ENCODE measurements at regions not wholly inside any gene's neighbourhood (a gene's known extent, or its start where the extent isn't known, plus 50 kb on each side); places are given as distances from the start of the nearest gene placed in this dataset.
"Not testable (repeated sequence)": the region's sequence is repeated elsewhere in the genome, so short reads cannot be mapped to it uniquely, and the experiment has no call there.

- no peak for DNase-seq
These were observed 204.8 kb upstream of the GALNT2 start for GRCh38 chr1:229862017-229862774.

GRCh38 chr1:229863651-229864545 lies 203.1 kb upstream of the GALNT2 start:
- DNase-seq, result no peak

DNA sequence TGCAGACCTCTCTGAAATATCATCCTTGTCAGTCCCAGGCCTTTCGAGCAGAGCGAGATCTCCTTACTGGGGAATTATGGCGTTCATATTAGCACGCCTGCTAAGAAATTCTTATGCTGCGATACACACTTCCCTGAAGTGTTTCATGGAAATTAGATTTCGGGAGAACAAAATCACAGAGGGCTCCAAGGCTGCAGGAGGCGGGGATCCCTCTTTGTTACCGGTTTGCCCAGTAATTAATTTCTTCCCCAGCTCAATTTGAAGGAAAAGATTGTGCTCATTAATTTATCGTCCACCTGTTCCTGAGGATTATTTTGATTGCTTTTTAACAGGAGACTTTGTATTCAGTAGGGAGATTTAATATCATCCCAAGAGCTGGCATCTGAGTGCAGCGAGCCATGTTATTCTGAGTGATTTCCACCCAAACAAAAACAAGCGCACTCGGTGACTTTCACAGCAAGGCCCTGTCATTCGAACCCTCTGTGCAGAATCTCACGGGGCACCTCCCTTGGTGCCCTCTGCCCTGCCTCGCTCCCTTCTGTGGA lies 202.3 kb upstream of the GALNT2 start:
- DNase-seq, result no peak

DNA sequence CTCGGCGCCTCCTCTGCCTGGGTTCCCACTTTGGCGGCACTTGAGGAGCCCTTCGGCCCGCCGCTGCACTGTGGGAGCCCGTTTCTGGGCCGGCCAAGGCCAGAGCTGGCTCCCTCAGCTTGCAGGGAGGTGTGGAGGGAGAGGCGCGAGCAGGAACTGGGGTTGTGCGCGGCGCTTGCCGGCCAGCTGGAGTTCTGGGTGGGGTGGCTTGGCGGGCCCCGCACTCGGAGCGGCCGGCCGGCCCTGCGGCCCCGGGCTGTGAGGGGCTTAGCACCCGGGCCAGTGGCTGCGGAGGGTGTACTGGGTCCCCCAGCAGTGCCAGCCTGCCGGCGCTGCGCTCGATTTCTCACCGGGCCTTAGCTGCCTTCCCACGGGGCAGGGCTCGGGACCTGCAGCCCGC lies 201.7 kb upstream of the GALNT2 start:
- DNase-seq, result not testable (repeated sequence)

DNA sequence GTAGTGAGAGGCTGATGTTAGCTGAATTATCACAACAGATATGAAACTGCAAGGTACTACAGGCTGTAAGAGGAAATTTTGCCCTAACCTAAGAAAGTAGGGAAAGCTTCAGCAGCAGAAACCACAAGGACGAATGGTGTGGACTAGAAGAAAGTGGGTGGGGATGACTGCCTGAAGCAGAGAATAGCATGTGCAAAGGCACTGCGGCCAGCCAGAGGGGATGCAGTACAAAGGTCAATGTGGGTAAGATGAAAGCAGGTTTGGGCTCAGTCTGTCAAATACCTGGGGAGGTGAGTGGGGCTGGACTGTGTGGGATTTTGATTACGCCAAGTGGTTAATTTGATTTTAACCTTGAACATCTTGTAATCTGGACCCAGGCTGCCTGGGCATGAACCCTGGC lies 199.3 kb upstream of the GALNT2 start:
- no peak for DNase-seq

GRCh38 chr1:229869240-229869639 lies 197.8 kb upstream of the GALNT2 start:
- DNase-seq, result no peak

DNA sequence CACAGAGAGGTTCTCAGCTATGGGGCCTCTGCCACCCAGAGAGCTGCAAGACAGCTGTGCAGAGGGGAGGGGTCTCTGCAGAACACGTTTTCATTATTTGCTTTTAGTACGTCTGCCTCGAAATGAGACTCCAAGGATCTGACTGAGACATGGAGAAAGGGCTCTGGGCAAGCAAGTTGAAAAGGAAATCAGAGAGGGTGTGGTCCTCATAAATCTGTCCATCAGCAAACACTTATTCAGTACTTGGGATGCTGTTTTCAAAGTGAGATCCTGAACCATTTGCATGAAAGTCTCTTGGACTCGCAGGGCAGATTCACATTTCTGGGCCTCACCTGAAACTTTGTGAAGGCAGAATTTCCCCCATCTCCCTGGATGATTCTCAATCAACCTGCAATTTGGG lies 197.4 kb upstream of the GALNT2 start:
- DNase-seq, result no peak

GRCh38 chr1:229870381-229870780 lies 196.7 kb upstream of the GALNT2 start:
- DNase-seq, result no peak

DNA sequence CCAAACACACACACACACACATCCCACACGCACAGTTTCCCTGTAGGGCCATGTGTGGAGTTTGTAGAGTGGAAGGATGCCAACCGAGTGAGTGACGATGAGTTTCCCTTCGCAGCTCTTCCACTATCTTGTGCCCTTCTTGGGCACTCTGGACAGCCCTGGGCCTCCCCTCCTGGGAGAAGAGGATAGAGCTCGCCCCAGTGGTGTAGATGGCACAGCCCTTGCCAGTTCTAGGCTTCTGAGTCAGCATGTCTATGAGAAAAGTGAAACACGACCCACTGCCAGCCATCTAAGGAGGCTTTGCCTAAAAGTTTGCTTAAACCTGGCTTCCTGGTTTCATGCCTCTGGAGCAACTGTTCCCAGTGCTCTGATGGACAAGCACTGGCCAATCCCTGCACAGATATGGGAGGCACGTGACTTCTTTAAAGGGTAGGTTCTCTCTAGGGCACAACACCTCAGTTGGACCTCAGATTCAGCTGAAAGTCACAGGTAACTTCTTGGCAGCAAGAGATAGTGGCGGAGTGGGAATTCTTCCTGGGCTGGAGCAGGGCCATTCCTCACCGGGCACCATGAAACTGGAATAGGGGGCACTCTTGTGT lies 195.9 kb upstream of the GALNT2 start:
- DNase-seq, result no peak

DNA sequence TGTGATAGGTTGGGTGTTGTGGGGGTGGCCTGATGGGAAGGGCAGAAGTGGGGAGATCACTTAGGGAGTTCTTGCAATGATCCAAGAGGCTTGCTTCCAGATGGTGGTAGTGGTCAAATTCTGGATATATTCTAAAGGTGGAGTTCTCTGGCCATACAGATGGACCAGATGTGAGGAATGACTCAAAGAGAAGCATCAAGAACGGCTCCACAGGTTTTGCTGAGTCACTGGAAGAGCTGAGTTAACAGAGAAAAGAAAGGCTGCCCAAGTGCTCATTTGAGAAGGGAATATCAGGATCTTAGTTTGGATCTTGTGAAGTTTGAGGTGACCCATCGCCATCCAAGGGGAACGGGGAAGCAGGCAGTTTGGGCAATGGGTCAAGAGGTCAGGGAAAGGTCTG lies 192.9 kb upstream of the GALNT2 start:
- no peak for DNase-seq

DNA sequence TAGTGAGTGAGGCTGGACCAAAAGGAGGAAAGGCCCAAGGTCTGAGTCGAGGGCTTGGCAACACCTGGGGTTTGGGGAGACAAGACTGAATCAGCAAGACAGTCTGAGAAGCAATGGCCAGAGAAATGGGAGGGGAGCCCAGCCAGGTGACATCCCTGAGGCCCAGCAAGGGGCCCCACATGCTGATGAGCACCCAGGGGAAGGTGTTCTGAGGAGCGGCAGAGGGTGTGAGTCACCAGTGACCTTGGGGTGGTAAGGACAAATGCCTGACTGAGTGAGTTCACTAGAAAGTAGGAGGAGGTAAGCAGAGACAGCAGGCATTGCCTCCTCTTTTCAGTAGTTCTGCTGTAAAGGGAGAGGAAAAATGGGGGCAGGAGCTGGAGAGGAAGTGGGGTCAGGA lies 192.4 kb upstream of the GALNT2 start:
- no peak for DNase-seq

DNA sequence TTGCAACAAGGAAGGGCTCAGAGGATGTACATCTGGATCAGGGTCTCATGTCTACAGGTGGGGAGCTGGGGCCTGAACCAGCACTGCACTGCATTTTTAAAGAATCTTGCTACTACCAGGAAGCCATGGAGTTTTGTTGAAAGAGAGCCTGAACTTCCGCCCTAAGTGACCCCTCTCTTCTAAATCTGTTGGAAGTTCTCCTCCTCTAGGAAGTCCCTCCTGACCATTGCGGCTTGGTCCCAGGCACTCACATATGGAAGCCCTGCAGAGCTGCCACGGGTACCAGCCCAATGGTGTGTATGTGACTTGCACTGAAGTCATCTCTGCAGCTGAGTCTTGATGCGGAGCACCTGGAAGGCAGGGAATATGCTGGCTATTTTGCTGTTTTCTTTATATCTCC lies 192.0 kb upstream of the GALNT2 start:
- no peak for DNase-seq

GRCh38 chr1:229879746-229880145 lies 187.3 kb upstream of the GALNT2 start:
- DNase-seq, result no peak

DNA sequence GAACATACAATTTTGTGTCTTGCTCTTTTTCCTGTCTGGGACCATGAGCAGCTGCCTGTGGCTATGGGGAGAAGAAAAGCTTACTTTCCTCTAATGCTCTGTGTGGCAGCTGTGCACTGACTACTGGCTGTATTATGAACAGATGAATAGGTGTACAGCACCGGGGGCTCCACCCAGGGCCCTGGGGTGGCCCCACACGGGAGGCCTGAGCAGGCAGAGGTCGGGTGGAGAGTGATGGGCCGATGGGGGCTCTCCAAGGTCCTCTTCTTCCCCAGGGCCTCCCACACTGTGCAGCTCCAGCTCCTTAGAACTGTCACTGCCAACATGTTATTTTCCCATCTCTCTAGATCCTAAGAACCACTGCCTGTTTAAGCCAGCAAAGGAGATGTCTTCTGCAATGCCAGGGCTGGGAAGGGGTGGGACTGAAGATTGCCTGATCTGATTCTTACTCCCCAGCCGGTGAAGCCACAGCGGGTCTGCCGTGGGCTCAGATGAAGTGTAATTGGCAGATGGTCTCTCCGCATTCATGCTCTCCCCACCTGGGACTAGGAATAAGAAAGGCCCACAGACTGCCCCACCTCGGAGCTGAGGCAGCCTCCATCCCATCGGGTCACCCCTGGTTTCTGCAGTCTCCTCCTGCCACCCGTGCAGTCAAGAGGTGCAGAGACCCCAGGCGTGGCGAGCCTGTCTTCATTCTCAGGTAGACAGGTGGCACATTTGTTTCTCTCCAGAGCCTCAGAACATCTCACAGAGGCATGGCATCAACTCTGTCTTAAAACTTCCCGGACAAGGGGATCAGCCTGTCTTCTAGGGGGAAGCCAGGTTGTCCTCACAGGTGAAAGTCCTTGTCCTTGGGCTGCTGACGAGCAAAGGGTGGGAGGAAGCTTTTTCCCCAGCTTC lies 186.5 kb upstream of the GALNT2 start:
- DNase-seq, result no peak

DNA sequence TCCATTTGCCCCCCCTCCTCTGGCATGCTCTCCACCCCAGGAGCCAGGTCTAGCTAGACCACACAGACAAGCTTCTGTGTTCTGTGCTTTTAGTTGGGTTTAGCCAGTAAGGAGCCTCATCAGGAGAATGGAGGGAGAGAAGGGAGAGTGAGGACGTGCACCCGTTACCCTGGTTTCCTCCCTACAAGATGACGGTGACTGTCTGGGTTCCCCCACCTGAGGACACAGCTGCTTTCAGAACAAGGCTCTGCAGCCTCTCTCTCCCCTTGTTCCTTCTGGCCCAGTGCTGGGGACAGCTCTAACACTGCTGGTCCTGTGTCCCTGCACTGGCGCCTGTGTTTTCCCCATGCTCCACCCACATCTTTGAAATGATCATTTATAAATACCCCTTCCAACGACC lies 184.4 kb upstream of the GALNT2 start:
- DNase-seq, result no peak

DNA sequence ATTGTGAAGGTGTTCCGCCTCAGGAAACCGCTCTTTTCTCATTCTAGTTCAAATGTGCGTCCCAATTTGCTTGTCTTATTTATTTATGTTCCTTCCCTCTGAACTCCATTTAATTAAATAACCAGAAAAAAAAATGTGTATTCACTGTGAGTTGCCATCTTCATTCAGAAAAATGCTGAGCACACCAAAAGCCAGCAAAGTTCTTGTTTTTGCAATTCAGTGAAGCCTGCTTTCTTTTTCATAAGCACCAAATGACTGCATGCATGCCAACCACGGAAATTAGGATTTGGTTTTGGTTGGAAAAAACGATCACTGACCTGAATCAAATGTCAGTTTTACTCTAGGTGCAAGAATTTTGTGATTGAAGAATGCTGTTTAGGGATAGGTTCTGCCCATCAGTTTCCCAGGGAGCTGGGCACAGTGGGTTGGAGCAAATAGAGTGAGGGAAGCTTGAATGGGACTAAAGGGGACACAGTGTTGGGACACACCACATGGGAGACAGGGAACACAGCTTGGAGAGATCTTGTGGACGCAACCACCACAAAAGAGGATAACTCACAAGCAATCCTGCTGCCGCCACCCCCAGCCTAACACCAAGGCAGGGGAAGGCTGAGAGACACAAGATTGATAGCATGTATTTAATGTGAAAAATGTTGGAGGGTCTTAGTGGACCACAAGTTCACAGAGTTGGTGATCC lies 183.4 kb upstream of the GALNT2 start:
- no peak for DNase-seq

DNA sequence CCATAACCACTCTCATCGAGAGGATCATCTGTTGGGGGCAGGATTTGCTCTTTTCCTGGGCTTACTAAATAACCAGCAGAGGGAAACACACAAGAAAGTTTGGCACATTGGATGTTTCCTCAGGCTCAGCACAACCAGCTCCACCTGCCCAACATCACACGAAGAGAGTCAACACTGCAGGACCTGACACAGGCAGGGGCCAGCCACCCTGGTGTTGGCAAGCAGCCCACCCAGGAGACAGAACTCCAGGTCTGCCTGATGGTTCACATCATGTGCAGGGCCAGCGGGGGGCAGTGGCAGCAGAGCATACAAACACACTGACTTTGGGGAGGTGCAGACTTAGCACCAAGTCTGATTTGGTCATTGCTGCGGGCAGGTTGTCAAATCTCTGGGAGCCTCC lies 182.3 kb upstream of the GALNT2 start:
- DNase-seq, result no peak

DNA sequence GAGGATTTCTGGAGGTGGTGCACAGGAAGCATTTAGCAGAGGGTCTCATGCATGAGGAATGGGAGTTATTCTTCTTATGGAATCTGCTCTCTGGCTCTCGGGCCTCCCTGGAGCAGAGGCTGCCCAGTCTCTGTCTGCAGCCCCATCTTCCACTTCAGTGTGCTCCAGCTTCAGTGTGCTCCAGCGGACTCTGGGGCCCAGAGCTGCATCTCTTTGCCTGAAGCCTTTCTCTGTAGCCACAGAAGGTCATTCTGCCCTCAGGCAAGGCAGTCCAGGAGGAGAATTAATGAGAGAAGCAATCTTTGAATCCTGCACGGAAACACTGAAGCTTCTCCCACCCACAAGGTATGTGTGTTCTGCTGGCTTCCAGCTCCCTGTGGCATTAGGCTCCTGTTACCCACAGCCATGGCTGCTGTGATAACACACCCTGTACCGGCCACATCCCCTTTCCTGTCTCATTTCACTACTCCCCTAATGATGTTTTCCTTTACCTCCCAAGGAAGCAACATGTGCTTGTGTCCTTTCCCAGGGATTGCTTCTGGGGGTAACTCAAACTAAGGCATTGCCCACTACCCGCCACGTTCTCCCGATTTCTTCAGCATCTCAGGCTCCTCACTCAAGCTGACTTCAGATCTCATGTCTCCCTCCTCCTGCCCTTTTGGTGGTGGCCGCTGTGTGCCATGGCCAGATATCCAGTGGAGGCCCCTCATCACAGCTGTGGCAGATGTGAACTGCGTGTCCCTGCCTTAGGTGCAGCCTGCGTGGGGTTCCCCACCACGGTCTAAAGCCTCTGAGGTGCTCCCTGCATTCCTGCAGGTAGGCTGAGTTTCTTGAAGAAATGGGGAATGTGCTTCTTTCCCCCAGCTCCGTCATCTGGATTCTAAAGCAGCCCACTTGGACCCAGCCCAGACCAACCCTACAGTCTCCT lies 181.2 kb upstream of the GALNT2 start:
- no peak for DNase-seq

- DNase-seq, result no peak
These were observed 180.4 kb upstream of the GALNT2 start for GRCh38 chr1:229886636-229887035.

GRCh38 chr1:229887043-229887822 lies 179.8 kb upstream of the GALNT2 start:
- DNase-seq, result no peak

Data from T1000 (cell line).